HCT116 (cell line): ENCODE measurements at regions not wholly inside any gene's neighbourhood (a gene's known extent, or its start where the extent isn't known, plus 50 kb on each side); places are given as distances from the start of the nearest gene placed in this dataset.
"Not testable (repeated sequence)": the region's sequence is repeated elsewhere in the genome, so short reads cannot be mapped to it uniquely, and the experiment has no call there.

ENCODE experiments used
- ATAC-seq: fragments of 200-7000 bp; cut with Tn5 transposase; 2 replicates; pipeline ENCODE4 v1.9.1; 2020; ENCODE audit warnings: mild to moderate bottlenecking, moderate library complexity
- BruUV-seq: library from RNA; stranded (reverse); fragments of 400-500 nt; replicated peaks from 2 replicates; lab custom pipeline; 2021; lab: Mats Ljungman, UMichigan
- CTCF ChIA-PET: fragments of 300-600 bp; sonication (Branson Sonifier 250); formaldehyde crosslinking; loops from one replicate; lab custom pipeline; 2021; ENCODE audit warnings: antibody characterized with exemption; lab: Charles Lee
- POLR2A ChIA-PET: fragments of 300-600, 350-600 bp; sonication (Branson Sonifier 250); formaldehyde crosslinking; loops from one replicate; lab custom pipeline; 2021; ENCODE audit warnings: antibody characterized with exemption; lab: Charles Lee
- RAD21 ChIA-PET, 2 experiments: fragments of 300-600 bp; sonication (Branson Sonifier 250); formaldehyde crosslinking; loops; one replicate each; lab custom pipeline; 2023; ENCODE audit warnings: low total read pairs in 2 of 2; ENCODE audit not compliant: uncharacterized antibody in 2 of 2, unreplicated experiment in 2 of 2, low non-redundant PET in 1 of 2; lab: Charles Lee
- DNase-seq: peaks from one replicate; pipeline ENCODE4 v3.0.0-alpha.2; 2010; ENCODE audit warnings: low read depth, low spot score
- H2AFZ ChIP-seq: fragments of 200-600 bp; shearing (Covaris generic), sonication (generic); 2 replicates; pipeline ENCODE4 v1.6.1; 2017; ENCODE audit warnings: low read depth, mixed run types, mixed read lengths, antibody characterized with exemption, low read length; ENCODE audit not compliant: poor library complexity, severe bottlenecking
- H3K27ac ChIP-seq: 2 replicates; pipeline ENCODE4 v1.5.1; 2012; ENCODE audit warnings: low read depth, low read length
- H3K27me3 ChIP-seq: fragments of 200-600 bp; sonication (generic); 2 replicates; pipeline ENCODE4 v1.6.1; 2016; ENCODE audit warnings: mixed run types, low read length, mixed read lengths; ENCODE audit not compliant: insufficient read depth
- H3K36me3 ChIP-seq, 2 experiments: fragments of 200-500 bp in 1 of 2; fragments of 200-600 bp in 1 of 2; sonication (Bioruptor generic) in 1 of 2; sonication (generic) in 1 of 2; 2 replicates each; pipeline versions ENCODE4 v1.5.1 to v1.6.1; 2014 to 2016; ENCODE audit warnings: low read length in 2 of 2, inconsistent platforms in 1 of 2, mixed read lengths in 1 of 2, mixed run types in 1 of 2; ENCODE audit not compliant: insufficient read depth in 2 of 2, control insufficient read depth in 1 of 2
- H3K4me1 ChIP-seq, 2 experiments: fragments of 200-600 bp in 1 of 2; sonication (generic) in 1 of 2; 2 replicates each; pipeline versions ENCODE4 v1.5.1 to v1.6.1; 2012 to 2017; ENCODE audit warnings: low read length in 2 of 2, inconsistent platforms in 1 of 2, mild to moderate bottlenecking in 1 of 2, mixed read lengths in 1 of 2, mixed run types in 1 of 2, moderate library complexity in 1 of 2; ENCODE audit not compliant: insufficient read depth in 2 of 2, control insufficient read depth in 1 of 2
- H3K4me2 ChIP-seq: fragments of 200-600 bp; sonication (generic); 2 replicates; pipeline ENCODE4 v1.6.1; 2017; ENCODE audit warnings: mixed run types, low read length, mixed read lengths
- H3K4me3 ChIP-seq, 2 experiments: fragments of 200-600 bp in 1 of 2; sonication (generic) in 1 of 2; replicated peaks in 1 of 2; 2 replicates each; pipeline ENCODE4 v1.5.1; 2011 to 2016; ENCODE audit warnings: low read length in 2 of 2, control low read depth in 1 of 2, low read depth in 1 of 2, mild to moderate bottlenecking in 1 of 2, mixed read lengths in 1 of 2, mixed run types in 1 of 2
- H3K79me2 ChIP-seq: fragments of 200-600 bp; sonication (generic); 2 replicates; pipeline ENCODE4 v1.6.1; 2017; ENCODE audit warnings: mild to moderate bottlenecking, mixed run types, low read length, moderate library complexity, mixed read lengths; ENCODE audit not compliant: insufficient read depth
- H3K9ac ChIP-seq: fragments of 200-600 bp; sonication (generic); 2 replicates; pipeline ENCODE4 v1.6.1; 2016; ENCODE audit warnings: low read length, mixed read lengths
- H3K9me2 ChIP-seq: fragments of 200-600 bp; sonication (generic), shearing (Covaris generic); 2 replicates; pipeline ENCODE4 v1.6.1; 2017; ENCODE audit warnings: mixed run types, mild to moderate bottlenecking, moderate library complexity; ENCODE audit not compliant: insufficient read depth
- H3K9me3 ChIP-seq, 2 experiments: fragments of 200-500 bp in 1 of 2; fragments of 200-600 bp in 1 of 2; sonication (Bioruptor generic) in 1 of 2; sonication (generic) in 1 of 2; 2 replicates each; pipeline ENCODE4 v1.6.1; 2014 to 2017; ENCODE audit warnings: low read length in 2 of 2, mixed read lengths in 2 of 2, inconsistent platforms in 1 of 2, low read depth in 1 of 2, mild to moderate bottlenecking in 1 of 2, mixed run types in 1 of 2, moderate library complexity in 1 of 2; ENCODE audit not compliant: control insufficient read depth in 1 of 2, insufficient read depth in 1 of 2
- H4K20me1 ChIP-seq: fragments of 200-600 bp; sonication (generic), shearing (Covaris generic); 2 replicates; pipeline ENCODE4 v1.6.1; 2017; ENCODE audit warnings: mixed run types, mild to moderate bottlenecking, moderate library complexity; ENCODE audit not compliant: insufficient read depth
- CBX3 ChIP-seq: IDR thresholded peaks from 2 replicates; pipeline ENCODE4 v1.6.1; 2012; ENCODE audit warnings: low read depth
- EZH2 ChIP-seq: fragments of 200-600 bp; sonication (generic); IDR thresholded peaks from 2 replicates; pipeline ENCODE4 v1.6.1; 2017; ENCODE audit warnings: antibody characterized with exemption, mixed run types
- EZH2phosphoT487 ChIP-seq: fragments of 200-600 bp; IDR thresholded peaks from 2 replicates; pipeline ENCODE4 v1.6.1; 2018; ENCODE audit warnings: antibody characterized with exemption, borderline replicate concordance
- POLR2A ChIP-seq: IDR thresholded peaks from 2 replicates; pipeline ENCODE4 v1.7.0; 2011; ENCODE audit warnings: borderline replicate concordance; ENCODE audit not compliant: insufficient read depth, insufficient read length; ENCODE audit errors: extremely low read depth
- RAD21 ChIP-seq: IDR thresholded peaks from 2 replicates; pipeline ENCODE4 v1.6.1; 2012; ENCODE audit warnings: low read depth, mild to moderate bottlenecking
- SRF ChIP-seq: IDR thresholded peaks from 2 replicates; pipeline ENCODE4 v1.6.1; 2012; ENCODE audit warnings: low read depth
- YY1 ChIP-seq: IDR thresholded peaks from 2 replicates; pipeline ENCODE4 v1.6.1; 2011; ENCODE audit warnings: low read length, low read depth, moderate library complexity, mild to moderate bottlenecking; ENCODE audit not compliant: insufficient replicate concordance; ENCODE audit errors: extremely low read depth
- ZFX ChIP-seq: fragments of 450-650 bp; IDR thresholded peaks from 2 replicates; pipeline ENCODE4 v1.6.1; 2017
- ZNF274 ChIP-seq: fragments of 200-500 bp; sonication (Bioruptor generic); IDR thresholded peaks from 2 replicates; pipeline ENCODE4 v1.6.1; 2014; ENCODE audit warnings: mild to moderate bottlenecking, low read depth, low read length, inconsistent platforms
- intact Hi-C: fragments of 100-400 bp; cut with micrococcal nuclease; formaldehyde crosslinking; loops from 2 replicates; pipeline ENCODE4 v1.10.0; 2022
- TF ChIP-seq, protein P1 (sequence below), 3 experiments: fragments of 200-600 bp in 1 of 3; sonication (generic) in 1 of 3; IDR thresholded peaks in 2 of 3; conservative IDR thresholded peaks in 1 of 3; 2 replicates each; pipeline ENCODE4 v1.5.1; 2012 to 2017; ENCODE audit warnings: low read depth in 2 of 3, low read length in 2 of 3, antibody characterized with exemption in 1 of 3, borderline replicate concordance in 1 of 3, control low read depth in 1 of 3, mild to moderate bottlenecking in 1 of 3, mixed read lengths in 1 of 3, mixed run types in 1 of 3, moderate library complexity in 1 of 3; ENCODE audit not compliant: insufficient read depth in 1 of 3
- TF ChIP-seq, protein P2 (sequence below): IDR thresholded peaks from 2 replicates; pipeline ENCODE4 v1.6.1; 2012

DNA sequence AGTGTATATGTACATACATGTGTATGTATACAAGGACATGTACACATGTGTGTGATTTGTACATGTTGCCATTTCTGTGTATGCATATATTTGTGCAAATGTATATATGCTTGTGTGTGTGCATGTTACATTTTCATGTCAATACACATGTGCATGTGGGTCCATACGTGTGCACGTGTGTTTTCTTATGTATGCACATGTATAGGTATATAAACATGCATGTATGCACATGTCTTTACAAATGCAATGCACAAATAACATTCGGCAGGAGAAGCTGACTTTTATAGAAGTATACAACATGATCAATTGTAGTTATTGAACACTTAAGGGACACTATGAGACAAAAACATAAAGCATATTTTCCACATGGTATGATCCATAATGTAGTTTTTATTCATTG, 307.4 kb upstream of the SEMA3C start:
- DNase-seq (no peak), ATAC-seq (no peak)
- H3K4me1 ChIP-seq: no peaks in the 10 kb centered on the region
- no peak overlapping the region for H3K9ac ChIP-seq
- H3K27ac ChIP-seq: no peak overlapping the region
- POLR2A ChIA-PET: no interaction called here
- RAD21 ChIA-PET: no interaction called here
- H3K4me3 ChIP-seq: no peak overlapping the region
- no peaks in the 10 kb centered on the region for H3K27me3 ChIP-seq
- H4K20me1 ChIP-seq: no peaks in the 10 kb centered on the region
- H3K36me3 ChIP-seq: no peaks in the 10 kb centered on the region
- H3K4me2 ChIP-seq: no peak overlapping the region
- H3K79me2 ChIP-seq: no peaks in the 10 kb centered on the region
- no peaks in the 10 kb centered on the region; a peak in 1 of 4 replicates for H3K9me3 ChIP-seq
- H2AFZ ChIP-seq: no peak overlapping the region
- TF ChIP-seq RAD21 (no peak), ZFX (no peak), YY1 (no peak), POLR2A (no peak), ZNF274 (no peak), SRF (no peak), EZH2 (no peak), CBX3 (no peak), EZH2phosphoT487 (no peak)
- TF ChIP-seq, protein P1, sequence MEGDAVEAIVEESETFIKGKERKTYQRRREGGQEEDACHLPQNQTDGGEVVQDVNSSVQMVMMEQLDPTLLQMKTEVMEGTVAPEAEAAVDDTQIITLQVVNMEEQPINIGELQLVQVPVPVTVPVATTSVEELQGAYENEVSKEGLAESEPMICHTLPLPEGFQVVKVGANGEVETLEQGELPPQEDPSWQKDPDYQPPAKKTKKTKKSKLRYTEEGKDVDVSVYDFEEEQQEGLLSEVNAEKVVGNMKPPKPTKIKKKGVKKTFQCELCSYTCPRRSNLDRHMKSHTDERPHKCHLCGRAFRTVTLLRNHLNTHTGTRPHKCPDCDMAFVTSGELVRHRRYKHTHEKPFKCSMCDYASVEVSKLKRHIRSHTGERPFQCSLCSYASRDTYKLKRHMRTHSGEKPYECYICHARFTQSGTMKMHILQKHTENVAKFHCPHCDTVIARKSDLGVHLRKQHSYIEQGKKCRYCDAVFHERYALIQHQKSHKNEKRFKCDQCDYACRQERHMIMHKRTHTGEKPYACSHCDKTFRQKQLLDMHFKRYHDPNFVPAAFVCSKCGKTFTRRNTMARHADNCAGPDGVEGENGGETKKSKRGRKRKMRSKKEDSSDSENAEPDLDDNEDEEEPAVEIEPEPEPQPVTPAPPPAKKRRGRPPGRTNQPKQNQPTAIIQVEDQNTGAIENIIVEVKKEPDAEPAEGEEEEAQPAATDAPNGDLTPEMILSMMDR (IDR thresholded peaks at IDR 0.05 in 2 of 3, conservative IDR thresholded peaks at IDR 0.05 in 1 of 3; ENCODE audit: borderline replicate concordance in 1 of 3, insufficient read depth in 1 of 3, low read depth in 2 of 3, low read length in 2 of 3): no peak
- TF ChIP-seq, protein P2, sequence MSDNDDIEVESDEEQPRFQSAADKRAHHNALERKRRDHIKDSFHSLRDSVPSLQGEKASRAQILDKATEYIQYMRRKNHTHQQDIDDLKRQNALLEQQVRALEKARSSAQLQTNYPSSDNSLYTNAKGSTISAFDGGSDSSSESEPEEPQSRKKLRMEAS: no peak
- H3K9me2 ChIP-seq: no peaks in the 10 kb centered on the region
- intact Hi-C loops: no loop called here
- no TSS peak for BruUV-seq
- CTCF ChIA-PET: no interaction called here

DNA sequence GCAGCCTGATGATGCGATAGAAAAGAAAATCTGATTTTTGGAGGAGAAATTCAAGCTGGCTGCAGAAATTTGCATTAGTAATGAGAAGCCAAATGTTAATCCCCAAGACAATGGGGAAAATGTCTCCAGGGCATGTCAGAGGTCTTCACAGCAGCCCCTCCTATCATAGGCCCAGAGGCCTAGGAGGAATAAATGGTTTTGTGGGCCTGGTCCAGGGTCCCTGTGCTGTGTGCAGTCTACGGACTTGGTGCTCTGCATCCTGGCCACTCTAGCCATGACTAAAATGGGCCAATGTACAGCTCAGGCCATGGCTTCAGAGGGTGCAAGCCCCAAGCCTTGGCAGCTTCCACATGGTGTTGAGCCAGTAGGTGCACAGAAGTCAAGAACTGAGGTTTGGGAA, 303.8 kb upstream of the SEMA3C start:
- POLR2A ChIA-PET, RAD21 ChIA-PET: not testable (repeated sequence)

More for the DNA sequence above, 303.8 kb upstream of the SEMA3C start:
- H3K27me3 ChIP-seq, H3K9me2 ChIP-seq, H3K4me3 ChIP-seq, H3K27ac ChIP-seq, H2AFZ ChIP-seq, CTCF ChIA-PET, H3K9ac ChIP-seq, intact Hi-C loops, H3K4me2 ChIP-seq, H3K4me1 ChIP-seq, H3K9me3 ChIP-seq, H4K20me1 ChIP-seq, BruUV-seq, H3K79me2 ChIP-seq, H3K36me3 ChIP-seq, ATAC-seq, DNase-seq: not testable (repeated sequence)
